Stimulated activated CD8-positive, alpha-beta memory T cell treated with anti-CD3 and anti-CD28 coated beads, Interleukin-7, amount 100 ng/mL, for 4 hours (primary cell): ENCODE measurements at regions not wholly inside any gene's neighbourhood (a gene's known extent, or its start where the extent isn't known, plus 50 kb on each side); places are given as distances from the start of the nearest gene placed in this dataset.
A peak's percentile ranks its signal among the peaks of the same experiment; 100 is the strongest.

ENCODE experiments used
- DNase-seq, 2 donors: peaks; one replicate each; pipeline ENCODE4 v3.0.0-alpha.2; 2020; ENCODE audit warnings: low read depth in 2 of 2

DNA sequence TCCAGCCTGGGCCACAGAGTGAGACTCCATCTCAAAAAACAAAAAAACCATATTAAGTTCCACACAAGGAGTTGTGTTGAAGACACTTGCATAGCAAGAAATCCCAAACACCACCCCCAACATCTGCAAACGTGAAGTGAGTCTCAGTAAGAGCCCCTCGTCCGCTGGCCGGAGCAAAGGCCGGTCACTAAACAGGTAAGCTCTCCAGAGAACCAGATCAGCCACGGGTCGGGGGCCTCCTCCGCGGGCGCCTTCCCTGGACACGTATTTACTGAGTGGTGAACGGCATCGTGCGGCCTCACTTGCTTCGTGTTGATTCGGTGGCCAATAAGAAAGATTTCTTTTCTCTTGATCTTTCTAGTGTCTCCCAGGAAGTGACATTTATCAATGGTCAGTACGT is 93.6 kb downstream of the MRPL36 start:
- DNase-seq = no peak

DNA sequence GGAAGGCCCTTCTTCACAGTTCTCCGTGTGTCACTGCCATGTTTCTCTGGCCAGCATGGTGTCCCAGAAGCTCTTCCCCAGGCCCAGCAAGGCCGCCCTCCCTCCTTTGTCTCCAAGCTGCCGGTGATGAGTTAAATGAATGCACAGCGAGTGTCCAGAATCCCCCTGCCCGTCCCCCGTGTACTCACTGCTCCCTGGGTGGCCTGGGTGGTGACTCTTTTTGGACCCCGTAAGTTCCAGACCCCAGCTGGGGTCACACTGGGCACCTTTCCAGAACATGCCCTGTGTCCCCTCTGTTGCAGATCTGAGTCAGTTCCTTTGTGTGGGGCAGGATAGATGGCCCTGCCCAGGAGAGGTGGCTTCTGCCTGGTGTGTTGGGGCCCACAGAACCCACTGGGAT is 95.0 kb downstream of the MRPL36 start:
- no peak for DNase-seq

DNA sequence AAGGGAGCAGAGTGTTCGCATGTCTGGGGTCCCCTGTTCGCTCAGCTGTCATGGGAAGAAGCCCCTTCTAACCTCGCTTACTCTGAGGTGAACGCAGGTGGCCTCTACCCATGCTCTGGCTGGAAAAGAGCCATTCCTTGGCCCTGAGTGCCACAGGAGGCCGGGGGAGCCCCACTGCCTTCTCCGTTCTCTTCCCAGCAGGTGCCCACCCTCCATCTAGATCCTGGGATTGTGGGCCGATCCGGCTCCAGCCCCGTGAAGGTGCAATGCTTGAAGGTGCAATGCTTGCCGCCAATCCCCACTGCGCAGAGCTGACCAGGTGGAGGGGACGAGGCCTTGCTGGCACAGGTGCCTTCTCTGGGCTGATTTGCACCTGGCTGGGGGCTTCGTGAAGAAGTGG is 95.4 kb downstream of the MRPL36 start:
- DNase-seq = no peak

GRCh38 chr5:1703352-1704050 is 96.1 kb downstream of the MRPL36 start:
- no peak for DNase-seq

GRCh38 chr5:1702318-1702717 is 97.3 kb downstream of the MRPL36 start:
- DNase-seq = no peak

DNA sequence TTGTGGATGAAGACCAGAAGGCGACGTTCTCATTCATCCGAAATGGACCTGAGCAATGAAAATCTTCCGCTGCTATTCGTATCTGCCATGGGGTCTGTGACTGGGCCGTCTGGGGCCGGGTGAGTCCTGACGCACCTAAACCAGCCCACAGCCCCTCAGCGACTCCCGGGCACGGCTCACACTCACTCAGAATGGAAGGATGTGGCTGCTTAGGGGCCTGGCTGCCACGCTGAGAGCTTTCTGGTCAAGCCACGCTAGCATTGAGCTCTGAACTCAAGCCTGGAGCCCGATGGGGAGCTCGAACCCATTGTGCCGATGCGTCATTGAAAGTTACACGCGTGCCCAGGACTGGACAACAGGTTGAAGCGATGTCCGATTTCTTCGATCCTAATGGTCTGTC is 97.8 kb downstream of the MRPL36 start:
- DNase-seq = no peak

DNA sequence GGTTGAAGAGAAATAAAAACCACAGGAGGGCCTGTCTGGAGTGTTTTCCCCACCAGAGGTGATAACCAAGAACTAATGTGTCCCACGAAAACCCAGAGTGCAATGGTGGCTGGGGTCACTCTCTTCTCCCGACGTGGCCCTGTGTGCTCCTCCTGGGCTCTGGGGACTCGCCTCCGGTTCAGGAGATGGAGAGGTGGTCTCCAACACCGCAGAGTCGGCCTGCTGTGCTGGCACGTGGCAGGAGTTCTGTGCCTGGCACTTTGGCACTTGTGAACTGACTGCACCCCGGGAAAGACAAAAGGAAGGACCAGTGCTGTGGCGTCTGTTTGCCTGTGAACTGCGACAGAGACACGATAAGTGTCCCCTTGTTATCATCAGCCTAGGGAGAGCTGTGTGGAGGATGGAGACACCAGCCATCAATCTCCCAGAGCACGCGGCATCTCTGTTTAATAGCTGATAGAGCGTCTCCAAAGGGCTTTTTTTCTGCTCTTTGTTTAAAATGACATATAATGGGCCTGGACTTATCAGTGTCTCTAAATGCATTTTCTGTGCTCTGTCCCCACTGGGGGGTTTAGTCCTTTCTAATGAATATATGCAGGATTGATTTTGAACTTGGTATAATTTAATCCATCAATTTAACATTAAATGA is 98.3 kb downstream of the MRPL36 start:
- DNase-seq = no peak

DNA sequence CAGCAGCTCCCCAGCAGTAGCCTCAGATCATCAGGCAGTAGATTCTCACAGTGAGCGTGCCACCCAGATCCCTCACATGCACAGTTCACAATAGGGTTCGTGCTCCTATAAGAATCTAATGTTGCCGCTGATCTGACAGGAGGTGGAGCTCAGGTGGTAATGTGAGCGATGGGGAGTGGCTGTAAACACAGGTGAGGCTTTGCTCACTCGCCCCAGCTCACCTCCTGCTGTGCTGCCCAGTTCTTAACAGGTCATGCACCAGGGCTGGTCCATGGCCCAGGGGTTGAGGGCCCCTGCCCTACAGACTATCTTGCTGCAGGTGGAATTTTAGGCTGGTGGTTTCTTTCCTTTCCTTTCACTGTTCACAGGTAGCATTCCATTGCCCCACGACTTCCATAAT is 100.2 kb downstream of the MRPL36 start:
- DNase-seq = no peak

DNA sequence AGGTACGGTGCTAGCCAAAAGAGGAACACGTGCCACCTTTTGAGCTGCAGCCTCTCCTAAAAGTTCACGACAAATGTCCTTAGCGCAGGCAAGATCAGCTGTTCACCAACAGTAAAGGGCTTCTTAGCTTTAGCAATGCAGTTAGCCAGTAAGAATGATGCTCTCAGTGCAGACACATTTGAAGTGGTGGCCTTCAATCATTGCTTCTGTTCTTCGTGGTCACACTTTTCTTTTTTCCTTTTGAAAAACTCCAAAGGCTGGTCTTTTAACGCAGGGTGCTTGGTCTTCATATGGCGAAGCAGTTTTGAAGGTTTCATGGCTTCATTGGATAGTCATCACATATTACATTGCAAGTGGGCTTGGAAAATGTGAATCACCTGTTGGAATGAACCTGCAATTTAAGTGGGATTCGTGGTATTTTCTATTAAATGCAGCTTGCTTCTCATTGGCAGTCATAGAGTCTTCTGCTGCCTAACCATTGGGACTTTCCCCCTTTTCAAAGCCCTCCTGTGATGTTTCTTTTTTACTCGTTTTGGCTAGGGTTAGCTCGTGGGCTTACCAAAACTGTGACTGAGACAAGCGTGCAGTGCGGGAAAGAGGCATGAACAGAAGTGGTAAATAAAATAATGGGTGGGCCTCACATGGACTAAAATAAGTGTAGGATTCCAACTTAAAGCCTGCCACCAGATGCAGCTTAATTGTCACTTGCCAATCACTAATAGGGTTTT is 100.9 kb downstream of the MRPL36 start:
- DNase-seq = no peak

DNA sequence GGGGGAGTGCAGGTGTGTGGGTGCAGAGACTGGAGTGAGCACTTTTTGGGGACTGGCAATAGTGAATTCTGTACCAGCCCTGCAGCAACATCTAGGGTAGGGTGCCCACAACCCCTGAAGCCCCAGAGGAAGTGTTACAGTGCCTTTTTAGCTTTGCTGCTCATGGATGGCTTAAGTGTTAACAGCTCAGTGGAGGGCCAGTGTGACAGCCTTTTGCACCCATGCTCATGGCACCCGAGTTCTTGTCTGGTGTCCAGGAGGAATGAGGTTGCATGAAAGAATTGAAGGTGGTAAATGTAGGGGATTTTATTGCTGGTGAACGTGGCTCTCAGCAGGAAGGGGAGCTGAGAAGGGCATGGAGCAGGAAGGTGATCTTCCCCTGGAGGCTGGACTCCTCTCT is 107.3 kb downstream of the MRPL36 start:
- no peak for DNase-seq

- DNase-seq = no peak
These were observed 112.2 kb downstream of the MRPL36 start for GRCh38 chr5:1687301-1687970.

GRCh38 chr5:1686016-1686802 is 113.4 kb downstream of the MRPL36 start:
- no peak for DNase-seq

DNA sequence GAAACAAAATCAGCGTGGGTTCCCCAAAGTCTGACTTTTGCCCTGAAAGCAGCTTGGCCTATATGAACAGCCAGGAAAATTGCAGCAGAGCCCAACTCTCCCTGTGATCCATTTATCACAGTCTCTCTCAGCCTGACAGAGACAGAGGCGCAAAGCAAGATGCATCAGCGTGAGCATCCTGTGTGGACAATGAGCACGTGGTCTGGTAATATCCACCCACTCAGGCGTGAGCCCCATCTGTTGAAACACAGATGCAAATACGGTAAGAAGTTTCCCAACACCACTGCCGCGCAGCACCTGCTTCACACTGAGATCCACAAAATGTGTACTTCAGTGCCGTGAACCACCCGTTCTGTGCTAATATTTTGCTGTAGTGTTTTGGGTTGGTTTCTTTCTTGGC is 114.6 kb downstream of the MRPL36 start:
- no peak for DNase-seq

DNA sequence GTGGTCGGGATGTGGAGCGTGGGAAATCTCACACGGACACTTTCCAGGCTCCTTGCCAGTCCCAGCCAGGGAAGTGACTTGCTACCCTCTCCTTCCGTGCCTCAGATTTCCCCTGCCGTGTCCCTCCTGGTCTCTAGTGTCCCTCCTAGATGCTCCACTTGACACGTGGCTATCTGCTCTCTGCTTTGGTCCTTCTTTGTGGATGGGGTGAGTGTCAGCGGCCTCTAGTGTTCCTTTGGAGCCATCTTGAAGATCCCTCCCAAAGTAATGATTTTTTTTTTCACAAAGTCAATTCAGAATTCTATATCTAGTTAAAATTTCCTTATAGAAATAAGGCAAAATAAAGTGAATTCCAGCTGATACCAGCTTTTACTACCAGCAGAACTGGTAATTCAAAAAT is 117.7 kb downstream of the MRPL36 start:
- DNase-seq = no peak

- DNase-seq = no peak
These were observed 126.5 kb downstream of the MRPL36 start for GRCh38 chr5:1673042-1673677.

DNA sequence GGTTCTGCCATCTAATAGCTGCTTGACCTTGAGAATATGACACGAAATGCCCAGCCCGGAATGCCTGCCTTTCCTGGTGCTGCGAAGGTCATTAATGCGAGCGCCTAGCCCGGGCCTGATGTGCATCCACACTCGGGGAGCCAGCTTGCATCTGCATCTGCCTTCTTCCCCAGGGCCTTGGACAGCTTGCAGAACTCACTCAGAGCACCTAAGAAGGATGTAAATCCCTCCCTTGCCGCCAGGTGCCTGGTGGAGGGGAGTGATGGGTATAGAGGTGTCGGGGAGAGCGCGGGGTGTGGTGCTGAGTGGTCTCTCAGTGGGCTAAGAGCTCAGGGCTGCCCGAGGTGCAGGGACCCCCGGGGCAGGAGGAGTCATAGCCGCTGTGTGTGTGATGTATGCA is 127.2 kb downstream of the MRPL36 start:
- no peak for DNase-seq

- no peak for DNase-seq
These were observed 128.3 kb downstream of the MRPL36 start for GRCh38 chr5:1671351-1671750.

DNA sequence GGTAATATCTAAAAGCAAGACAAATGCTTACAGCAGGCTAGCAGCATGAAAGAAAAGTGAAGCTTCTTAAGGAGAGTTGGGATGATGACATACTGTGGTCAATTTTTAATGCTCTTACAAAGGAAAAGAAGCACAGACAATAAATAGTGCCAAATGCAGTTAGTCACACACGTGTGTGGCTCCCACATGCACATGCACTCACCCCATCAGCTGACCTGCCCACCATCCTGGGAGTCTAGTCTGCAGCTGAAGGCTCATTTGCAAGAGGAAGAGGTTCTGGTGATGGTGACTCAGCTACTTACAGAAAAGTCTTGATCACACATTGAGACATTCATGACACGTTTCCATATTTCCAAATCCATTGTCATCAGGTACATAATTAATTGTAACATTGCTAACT is 129.3 kb downstream of the MRPL36 start:
- DNase-seq = no peak

DNA sequence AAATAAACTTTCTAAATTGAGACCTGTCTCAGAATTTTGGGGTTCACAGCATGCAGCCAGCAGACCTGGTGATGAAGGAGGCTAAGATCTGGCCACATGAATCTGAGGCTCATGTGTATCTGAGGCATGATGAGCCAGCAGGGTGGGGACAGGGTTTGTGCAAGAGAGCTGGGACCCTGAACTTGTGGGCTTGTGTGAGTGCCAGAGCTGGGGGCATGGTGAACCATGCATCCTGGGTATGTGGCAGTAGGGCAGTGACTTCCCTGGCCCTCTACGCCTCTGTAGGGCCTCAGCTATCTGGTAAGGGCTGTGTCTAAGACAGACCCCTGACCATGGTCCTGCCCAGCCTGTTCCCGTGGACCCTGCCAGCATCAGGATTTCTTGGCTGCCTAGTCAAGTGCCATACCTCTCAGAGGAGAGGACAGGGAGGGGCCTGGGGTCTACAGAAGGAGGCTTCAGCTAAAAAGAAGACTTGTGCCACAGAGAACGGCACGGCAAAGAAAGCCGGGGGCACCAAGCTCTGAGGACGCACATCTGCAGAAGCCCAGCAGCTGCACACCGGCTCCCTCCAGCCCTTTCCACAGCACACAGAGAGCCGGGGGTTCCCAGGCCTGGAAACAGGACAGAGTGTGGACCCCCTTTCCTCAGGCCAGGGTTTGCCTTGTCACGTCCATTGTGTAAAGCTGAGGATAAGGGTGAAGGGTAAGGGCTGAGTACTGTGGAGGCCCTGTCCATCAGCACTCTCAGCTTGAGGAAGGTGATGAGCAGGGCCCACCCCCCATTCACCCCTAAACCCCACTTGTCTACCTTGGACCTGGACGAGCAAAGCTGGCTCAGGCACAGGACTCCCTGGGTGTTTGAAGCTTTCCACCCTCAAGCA is 130.1 kb downstream of the MRPL36 start:
- DNase-seq = no peak

GRCh38 chr5:1668141-1668721 is 131.4 kb downstream of the MRPL36 start:
- DNase-seq = peak; percentile 36 to 54
